ENCODE measurements at regions not wholly inside any gene's neighbourhood (a gene's known extent, or its start where the extent isn't known, plus 50 kb on each side); places are given as distances from the start of the nearest gene placed in this dataset.

GRCh38 chr5:120958877-120959485 is 494.9 kb downstream of the PRR16 start:
- TF ChIP-seq CTCF (IDR thresholded peaks at IDR 0.05; ENCODE audit: low read depth, low read length, poor library complexity, severe bottlenecking) (no peak), EZH2phosphoT487 (IDR thresholded peaks at IDR 0.05; ENCODE audit: borderline replicate concordance, low read length) (no peak)
